Endometrium (tissue), 2 donors: ENCODE measurements at regions not wholly inside any gene's neighbourhood (a gene's known extent, or its start where the extent isn't known, plus 50 kb on each side); places are given as distances from the start of the nearest gene placed in this dataset.

Experiments
- FAIRE-seq: peaks from 2 replicates; lab custom pipeline; 2012; peaks lifted over from hg19 to GRCh38; lab: Jason Lieb, UNC
- donor health status: control.
- donor health status: control.

DNA sequence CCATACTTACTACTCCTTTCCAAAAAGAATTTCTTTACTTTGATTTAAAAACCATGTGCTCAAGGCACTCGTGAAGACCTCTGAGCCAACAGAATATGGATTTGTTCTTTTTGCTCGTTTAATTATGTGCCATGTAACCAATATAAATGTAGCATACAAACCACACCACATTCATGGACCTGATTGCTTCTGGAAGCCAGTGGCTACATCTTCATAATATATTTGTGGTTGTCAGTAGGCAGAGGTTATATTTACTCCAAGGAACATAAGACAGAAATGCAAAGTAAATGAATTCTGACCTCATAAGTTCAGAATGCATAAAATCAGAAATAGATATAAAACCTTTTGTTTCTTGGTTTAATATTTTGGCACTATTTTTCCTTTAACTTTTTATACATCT, 373.0 kb downstream of the HDGFL1 start:
- no peak for FAIRE-seq

DNA sequence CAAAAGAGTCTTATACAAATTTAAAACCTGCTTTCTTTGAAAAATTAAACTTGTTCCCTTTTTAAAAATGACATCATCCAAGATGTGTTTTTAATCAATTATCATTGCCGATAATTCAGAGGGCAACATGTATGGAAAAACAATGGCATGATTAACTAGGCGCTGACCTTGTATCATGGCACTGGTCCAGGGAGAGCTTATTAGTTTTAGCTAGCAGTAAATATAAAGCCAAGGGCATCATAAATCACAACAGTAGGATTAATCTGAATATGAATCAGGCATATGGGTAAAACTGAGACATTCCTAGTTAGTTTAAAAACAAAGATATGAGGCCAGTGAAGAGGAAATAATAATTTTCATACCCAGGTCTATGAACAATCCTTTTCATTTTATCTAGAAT, 374.0 kb downstream of the HDGFL1 start:
- FAIRE-seq: no peak

DNA sequence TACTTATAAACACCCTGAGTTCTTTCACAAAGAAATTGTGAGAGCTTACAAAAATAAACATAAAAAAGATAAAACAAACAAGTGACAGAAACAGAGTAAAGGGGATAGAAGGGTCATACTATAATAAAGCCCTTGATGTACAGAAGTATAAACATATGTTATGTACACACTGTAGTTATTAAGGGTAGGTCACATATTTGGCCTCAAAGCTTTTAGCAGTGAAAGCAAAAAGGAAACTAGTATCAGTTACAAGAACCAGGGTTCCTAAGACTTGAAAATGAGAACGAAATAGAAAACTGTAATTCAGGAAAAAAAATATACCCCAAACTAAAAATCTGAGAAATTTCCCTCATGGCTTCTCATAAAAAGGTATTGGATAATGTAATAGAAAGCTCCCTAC, 380.6 kb downstream of the HDGFL1 start:
- FAIRE-seq: no peak

DNA sequence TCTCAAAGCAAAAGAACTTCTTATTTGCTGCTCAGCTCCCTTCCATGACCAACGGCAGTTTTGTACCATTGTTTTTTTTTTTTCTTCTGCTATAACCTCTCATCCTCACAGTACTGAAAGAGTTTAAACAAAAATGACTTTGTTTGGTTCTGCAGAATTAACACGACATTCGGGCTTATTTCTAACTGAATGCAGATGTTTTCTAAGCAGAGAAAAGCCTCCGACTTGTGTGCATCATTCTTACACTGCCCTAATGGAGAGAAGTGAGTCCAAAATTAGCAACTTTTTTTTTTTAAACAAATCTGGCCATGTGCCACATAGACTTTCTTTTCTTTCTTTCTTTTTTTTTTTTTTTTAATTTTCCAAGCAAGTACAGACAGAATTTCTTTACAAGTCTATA, 382.7 kb downstream of the HDGFL1 start:
- peak; percentile 48 for FAIRE-seq

DNA sequence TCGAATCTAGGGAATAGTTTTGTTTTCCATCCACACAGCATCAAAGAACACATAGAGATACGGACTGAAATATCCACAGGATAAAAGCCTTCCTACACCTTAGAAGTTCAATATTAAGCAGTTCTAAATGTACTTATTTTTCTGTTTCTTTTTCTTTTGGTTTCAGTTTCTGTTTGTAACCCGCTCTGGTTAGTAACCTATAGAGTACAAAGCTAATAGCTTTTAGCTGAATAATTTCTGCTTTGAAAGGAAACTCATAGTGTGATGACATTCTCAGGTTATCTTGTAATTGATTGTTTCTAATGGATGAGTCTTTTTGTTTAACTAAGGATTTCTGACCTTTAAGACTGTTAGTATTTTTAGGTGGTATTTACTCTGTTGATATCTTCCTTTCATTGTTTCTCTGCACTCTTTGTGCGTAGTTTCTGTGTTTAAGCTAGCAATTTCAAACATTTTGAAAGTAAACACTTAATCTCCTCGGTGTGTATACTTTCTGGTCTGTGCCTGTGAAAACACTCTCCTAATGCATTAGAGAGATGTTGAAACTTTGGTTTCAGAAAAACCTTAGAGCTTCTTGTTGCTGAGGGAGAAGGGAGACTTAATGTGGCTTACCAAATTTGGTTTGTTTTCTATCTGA, 385.5 kb downstream of the HDGFL1 start:
- no peak for FAIRE-seq

DNA sequence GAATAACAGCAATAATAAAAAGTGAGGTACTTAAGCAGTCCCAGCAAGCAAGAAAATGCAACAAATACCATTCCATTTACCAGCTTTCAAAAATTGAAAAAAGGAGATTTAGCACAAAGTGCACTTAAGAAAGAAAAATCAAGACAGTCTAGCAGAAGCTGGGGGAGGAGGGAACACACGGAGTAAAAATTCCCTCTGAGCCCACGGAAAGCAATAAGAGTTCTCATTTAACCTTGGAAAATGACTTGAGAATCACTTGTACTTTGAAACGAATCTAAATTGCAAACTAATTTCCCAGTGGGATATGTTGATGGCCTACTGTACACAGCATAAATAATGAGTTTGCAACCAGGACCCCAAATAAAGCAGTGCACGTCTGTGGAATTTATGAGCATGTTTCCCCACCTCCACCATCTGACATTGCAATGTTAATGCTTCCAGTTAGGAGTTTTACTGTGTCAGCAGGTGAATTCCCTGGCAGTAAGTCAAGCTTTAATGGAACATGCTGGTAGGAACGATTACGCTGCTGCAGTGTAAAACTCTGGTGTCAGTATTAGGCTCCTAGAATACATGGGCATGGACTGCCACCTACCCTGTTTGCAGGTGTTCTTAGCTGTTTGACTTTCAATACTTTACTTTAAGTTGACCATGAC, 386.8 kb downstream of the HDGFL1 start:
- no peak for FAIRE-seq

DNA sequence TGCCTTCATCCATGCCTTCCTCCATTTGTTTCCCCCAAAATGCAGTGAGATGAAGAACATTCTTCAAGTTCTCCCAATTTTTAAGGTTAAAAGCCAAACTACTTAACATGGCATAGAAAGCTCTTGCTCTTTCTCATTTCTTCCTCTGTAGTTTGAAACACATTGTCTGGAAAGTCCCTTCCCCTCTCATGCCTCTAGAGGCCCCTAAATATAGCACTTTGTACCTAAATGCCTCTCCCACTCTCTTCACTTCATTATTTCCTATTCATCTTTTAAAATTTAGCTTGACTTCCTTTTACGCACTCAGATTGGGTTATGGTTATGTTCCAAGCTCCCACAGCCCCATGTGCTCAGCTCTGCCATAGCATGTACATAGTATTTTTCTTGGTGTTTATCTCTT, 389.3 kb downstream of the HDGFL1 start:
- FAIRE-seq: no peak

DNA sequence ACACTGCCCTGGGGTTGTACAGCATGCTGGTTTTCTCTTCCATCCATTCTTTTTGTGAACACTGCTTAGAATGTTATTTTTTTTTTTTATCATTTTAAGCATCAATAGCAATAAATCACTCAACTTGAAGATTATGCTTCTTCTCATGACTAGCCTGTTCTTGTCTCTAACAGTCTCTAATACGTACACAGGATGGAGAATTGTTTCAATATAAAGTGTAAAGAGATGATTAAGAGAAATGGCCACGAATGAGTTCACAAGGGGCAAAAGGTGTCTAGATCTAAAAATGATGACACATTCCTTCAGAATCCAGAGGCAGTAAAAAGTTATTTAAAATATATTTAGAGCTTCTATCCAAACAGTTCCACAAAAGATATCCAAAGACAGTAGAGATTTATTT, 390.2 kb downstream of the HDGFL1 start:
- FAIRE-seq: no peak

DNA sequence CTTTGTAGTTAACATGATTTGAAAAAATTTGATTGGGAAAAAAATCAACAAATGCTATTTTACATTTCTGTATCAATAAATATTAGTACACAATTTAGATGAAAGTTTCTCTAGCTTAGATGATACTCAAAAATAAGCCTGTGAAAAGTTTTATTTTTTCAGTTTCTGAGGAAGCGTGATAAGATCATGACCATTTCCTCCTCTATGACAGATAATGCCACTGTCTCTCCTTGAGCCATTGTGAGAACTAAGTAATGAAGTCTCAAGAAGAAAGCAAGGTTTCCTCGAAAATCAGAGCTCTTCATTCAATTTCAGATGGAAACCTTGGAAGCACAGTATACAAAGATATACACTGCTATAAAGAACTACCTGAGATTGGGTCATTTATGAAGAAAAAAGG, 395.0 kb downstream of the HDGFL1 start:
- no peak for FAIRE-seq

DNA sequence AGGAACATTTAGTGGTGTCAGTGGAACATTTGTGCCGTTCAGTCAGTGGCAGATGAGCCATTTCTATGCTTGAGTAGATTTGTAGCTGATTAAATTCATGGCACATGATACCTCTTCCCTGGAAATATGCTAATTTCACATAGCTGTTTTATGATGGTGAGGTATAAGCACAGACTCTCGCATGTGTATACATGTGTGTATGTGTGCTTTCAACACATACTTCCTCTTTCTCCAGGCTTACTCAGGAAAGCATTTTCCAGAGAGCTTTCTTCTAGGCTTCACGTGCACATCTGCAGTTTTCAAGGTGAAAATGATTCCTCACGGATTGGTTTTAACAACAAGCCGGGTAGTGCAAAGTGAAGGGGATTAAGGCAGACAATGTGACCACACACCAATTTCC, 396.5 kb downstream of the HDGFL1 start:
- no peak for FAIRE-seq

DNA sequence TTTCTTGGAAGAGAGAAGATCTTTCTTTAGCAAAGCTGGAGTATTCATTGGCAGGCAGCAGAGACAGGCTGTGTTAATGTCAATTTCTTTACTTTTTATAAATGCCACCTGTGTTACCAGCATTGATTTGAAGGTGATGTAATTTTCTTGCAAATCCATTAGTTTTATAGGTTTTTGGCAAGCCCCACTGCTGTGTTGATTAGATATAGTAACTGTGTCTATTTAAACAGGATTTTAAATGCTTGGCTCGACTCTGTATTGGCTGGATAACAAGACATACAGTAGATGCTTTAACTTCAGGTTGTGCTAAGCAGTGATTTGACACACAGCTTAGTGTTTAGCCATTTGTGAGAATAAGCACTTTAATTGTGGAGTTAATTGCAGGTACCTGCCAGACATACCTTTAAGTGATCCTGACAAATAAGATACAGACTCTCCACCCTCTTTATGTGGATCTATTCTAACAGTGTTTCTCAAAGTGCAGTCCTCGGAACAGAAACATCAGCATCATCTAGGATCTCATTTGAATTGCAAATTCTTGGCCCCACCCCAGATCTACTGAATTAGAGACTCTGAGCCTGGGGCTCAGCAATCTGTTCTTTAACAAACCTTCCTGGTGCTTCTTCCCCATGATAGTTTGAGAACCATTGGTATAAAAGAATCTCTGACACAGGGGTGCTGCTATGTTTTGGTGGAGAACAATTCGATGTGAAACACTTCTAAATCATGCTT, 397.5 kb downstream of the HDGFL1 start:
- no peak for FAIRE-seq

DNA sequence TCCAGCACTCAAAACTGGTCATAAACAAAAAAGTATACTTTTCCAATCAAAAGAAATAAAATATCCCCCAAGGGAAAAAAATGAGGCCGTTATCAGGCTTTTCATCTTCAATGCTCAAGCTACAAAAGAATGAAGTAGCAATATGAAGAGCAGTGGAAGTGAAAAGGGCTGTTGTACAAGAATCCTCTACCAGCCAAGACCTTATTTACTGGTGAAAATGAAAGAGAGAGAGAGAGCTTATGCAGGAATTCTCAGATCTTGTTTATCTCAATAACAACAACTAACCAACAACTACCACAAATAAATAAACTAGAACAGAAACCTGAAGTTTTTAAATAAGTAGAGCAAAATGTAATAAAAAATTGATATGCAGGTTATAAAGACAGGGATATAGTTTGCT, 400.6 kb downstream of the HDGFL1 start:
- no peak for FAIRE-seq

DNA sequence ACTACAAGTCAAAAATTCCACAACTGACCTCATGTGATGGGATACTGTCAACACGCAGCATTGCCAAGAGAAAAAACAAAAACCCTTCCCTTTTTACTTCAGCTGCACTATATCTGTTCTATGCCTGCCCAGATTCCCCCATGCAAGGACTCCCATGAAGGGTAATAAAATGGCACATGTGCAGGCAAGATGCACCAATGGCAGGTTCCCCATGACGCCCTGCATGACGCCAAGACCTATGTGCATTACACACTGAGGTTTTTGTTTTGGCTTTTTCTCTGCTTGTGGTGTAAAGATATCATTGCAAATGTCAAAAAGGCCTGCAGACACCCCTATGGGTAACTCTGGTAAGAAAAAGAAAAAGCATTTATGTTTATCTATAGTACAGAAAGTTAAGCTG, 403.4 kb downstream of the HDGFL1 start:
- FAIRE-seq: no peak

DNA sequence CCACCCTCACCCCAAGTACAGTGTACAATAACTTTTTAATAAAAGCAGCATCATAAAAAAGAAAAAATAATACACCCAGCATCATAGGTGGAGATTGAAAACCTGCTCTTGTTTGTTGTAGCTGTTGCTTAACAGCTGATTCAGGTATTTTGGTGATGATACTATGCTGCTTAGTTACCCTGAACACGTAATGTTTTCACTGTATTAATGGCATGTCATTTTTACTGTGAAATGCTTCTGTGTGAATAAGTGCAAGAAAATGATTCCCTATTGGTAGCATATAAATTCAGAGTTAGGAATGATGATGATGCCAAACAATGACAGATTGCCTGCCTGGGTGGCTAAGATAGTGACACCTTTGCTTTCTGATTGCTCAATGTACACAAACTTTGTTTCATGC, 405.7 kb downstream of the HDGFL1 start:
- no peak for FAIRE-seq

DNA sequence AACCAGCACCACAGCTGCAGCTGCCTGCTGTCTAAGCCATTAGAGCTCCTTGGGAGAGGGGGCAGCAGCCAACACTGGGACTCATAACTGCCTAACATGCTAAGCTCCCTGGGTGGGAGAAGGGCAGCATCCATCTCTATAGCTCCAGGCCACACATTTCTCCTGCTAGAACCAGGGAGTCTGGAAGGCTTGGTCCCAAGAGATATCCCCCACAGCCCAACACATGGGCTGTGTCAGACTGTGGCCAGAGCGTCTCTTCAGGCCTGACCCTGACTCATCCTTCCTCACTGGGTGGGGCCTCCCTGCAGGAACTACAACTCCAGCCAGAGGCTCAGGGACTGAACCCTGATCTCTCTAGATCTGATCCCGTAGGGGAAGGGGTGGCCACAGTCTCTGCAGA, 411.1 kb downstream of the HDGFL1 start:
- FAIRE-seq: no peak

DNA sequence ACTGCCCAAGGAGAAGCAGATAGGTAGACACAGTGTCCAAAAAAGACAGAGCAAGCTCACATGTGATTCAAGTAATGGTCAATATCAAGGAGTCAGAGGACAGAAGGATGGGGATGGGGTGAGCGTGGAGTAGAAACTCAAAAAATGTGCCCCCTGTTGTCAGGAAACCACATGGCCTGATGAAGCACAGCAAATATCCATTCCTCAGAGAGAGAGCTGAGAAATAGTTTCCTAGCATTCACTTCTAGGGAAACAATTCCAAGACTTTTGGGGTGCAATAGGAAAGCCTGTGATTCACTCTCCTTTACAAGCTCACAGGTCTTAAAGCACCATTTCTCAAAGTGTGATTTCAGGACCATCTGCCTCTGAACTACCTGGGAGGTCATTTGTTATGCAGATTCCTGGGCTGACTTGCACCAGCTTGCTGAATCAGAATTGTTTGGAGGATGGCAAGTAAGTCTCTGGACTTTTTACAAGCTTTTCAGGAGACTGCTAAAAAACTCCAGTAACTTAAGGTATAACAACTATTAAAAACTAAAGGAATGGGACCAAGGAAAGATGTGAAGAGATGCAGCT, 432.8 kb downstream of the HDGFL1 start:
- no peak for FAIRE-seq

DNA sequence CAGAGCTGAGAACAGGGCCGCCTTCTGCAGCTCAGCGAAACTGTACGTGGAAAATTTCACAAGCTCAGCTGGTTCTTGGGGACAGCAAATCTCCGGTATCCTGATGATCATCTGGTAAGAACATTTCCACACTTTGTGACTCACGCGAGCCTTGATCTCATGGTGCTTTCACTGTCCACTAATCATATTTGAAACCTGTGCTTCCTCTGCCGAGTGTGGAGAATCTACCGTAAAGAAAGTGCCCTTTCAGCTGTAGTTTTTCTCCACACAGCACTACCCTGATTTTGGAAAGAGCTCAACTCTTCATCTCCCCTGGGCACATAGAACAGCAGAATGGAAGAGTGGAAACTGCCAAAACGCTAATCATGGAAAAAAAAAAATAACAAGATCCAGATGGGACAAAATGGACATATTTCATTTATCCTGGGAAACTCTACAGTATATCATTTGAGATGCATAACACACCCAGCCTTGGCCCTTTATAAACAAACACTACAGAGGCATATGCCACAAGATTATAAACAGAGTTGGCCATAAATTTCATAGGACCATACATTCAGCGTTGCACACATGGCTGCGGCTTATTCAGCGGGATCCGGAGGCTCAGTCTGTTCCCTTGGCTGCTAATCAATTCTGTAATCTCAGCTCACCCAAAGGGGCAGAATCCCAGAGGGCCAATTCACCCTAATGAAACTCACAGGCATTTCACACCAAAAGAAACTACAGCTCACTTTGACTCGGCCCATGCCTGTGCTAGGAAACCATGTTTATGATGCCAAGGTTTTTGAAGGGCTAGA, 434.5 kb downstream of the HDGFL1 start:
- no peak for FAIRE-seq

DNA sequence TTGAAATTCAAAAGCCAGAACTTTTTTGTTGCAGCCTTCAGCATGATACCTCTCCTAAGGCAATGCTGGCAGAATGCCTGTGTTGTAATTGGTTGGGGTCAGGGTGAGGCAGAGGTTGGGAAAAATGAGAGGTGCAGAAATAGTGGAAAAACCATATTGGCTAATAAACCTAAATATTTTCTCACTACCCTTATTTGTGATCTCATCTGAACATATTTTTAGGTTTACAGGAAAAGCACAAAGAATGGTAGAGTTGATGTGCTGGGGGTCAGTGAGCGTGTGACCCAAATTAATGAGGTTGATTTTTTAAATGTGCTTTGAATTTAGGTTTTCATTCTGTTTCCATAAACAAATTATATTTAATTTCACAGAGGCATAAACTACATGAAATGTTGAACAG, 437.3 kb downstream of the HDGFL1 start:
- FAIRE-seq: peak; percentile 97

DNA sequence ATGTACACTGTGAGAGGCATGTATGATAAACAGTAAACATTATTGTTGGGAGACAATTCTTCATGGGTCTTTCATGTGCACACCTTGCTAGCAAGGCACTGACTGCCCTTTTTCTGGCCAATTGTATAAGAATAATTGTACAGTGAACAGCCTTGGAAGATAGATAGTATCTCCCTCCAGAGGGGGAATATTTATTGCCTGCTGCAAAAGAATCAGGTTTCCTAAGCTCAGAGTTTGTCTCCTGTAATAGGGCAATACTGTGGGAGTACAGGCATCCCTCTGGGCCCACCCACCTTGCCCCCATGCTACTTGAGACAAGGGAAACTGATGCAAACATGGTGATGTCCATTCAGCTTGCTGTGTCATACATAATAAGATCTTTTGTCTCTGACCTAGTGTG, 442.2 kb downstream of the HDGFL1 start:
- no peak for FAIRE-seq

DNA sequence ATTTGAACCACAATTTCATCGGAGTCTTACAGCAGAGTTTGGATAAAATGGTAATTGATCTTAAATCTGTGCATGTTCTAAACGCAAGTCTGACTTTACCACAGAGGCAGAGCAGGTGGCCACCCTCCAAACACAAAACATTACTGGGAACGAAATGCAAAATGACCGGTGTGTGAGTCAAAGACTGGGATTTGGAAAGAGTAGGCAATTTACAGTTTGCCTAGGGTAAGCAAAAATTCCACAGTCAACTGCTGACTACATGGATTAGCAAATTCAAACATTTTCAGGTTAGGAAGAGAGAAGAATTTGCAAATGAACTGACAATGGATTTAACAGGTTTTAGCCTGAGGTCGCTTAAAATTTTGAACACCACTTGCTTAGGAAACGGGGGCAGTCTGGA, 444.4 kb downstream of the HDGFL1 start:
- no peak for FAIRE-seq

DNA sequence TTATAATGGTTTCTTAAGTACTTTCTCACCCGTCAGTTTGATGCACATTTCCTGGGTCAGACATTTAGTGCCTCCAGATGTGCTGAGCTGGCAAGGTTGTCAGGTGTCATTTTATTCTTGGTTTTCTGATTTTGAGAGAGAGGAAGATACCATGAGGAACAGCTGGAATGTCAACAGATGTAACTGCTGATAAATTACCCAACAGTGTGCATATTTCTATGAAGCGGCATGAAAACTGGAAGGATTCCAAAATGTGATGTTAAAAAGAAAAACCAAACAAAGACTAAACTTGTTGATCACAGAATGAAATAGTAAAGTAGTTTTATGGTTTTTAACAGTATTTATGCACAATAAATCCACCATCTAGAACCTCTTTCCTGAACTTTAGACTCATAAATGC, 447.3 kb downstream of the HDGFL1 start:
- FAIRE-seq: no peak

DNA sequence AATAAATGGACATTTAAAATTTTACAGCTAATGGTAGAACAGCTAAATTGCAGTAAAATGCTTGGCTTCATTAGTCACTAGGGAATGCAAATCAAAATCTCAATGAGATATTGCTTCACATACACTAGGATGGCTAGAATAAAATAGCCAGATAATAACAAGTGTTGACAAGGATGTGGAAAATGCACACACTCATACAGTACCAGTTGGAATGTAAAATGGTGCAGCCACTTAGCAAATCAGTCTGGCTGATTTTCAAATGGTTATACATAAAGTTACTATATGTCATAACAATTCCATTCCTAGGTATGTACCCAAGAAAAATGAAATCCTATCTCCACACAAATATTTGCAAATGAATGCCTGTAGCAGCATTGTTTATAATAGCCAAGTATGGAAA, 452.1 kb downstream of the HDGFL1 start:
- FAIRE-seq: no peak

DNA sequence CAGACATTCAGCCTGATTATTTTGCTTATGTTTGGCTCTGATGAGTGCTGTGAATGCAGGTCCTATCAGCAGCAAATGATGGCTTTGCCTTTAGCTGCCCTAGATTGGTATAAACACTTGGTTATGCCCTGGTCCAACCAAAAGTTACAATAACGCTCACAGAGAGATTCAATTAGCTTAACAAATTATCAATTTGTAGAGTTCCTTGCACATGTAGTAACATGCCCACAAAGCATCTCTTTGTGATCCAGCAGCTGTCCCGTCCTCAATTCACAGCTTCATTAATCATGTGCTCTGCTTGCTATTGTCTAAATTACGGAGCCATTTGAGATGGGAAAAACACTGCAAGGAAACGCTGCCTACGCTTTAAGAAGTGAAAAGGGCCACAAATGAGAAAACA, 457.9 kb downstream of the HDGFL1 start:
- no peak for FAIRE-seq
